ENCODE measurements at regions not wholly inside any gene's neighbourhood (a gene's known extent, or its start where the extent isn't known, plus 50 kb on each side); places are given as distances from the start of the nearest gene placed in this dataset.
"Not testable (repeated sequence)": the region's sequence is repeated elsewhere in the genome, so short reads cannot be mapped to it uniquely, and the experiment has no call there.

- DNase-seq, result no peak
These were observed 626.3 kb upstream of the CCNG1 start for GRCh38 chr5:162811071-162811470.

GRCh38 chr5:162816816-162817215 is 620.6 kb upstream of the CCNG1 start:
- no peak for DNase-seq

- no peak for DNase-seq
These were observed 620.0 kb upstream of the CCNG1 start for GRCh38 chr5:162817364-162817763.

GRCh38 chr5:162821664-162822063 is 615.7 kb upstream of the CCNG1 start:
- peak; percentile 84 for DNase-seq

- peak; percentile 86 for DNase-seq
These were observed 613.0 kb upstream of the CCNG1 start for GRCh38 chr5:162824360-162824759.

- no peak for DNase-seq
These were observed 600.2 kb upstream of the CCNG1 start for GRCh38 chr5:162837155-162837554.

- DNase-seq, result no peak
These were observed 594.7 kb upstream of the CCNG1 start for GRCh38 chr5:162842727-162843126.

GRCh38 chr5:162852134-162852533 is 585.3 kb upstream of the CCNG1 start:
- peak; percentile 9 for DNase-seq

GRCh38 chr5:162858770-162859169 is 578.6 kb upstream of the CCNG1 start:
- DNase-seq, result no peak

- no peak for DNase-seq
These were observed 566.4 kb upstream of the CCNG1 start for GRCh38 chr5:162870966-162871365.

GRCh38 chr5:162882629-162883028 is 554.8 kb upstream of the CCNG1 start:
- DNase-seq, result no peak

GRCh38 chr5:162886717-162887116 is 550.7 kb upstream of the CCNG1 start:
- no peak for DNase-seq

GRCh38 chr5:162888268-162888667 is 549.1 kb upstream of the CCNG1 start:
- DNase-seq, result no peak

GRCh38 chr5:162911873-162912272 is 525.5 kb upstream of the CCNG1 start:
- no peak for DNase-seq

GRCh38 chr5:162916368-162916767 is 521.0 kb upstream of the CCNG1 start:
- no peak for DNase-seq

GRCh38 chr5:162929104-162929503 is 508.3 kb upstream of the CCNG1 start:
- no peak for DNase-seq

- no peak for DNase-seq
These were observed 505.9 kb upstream of the CCNG1 start for GRCh38 chr5:162931501-162931900.

- DNase-seq, result no peak
These were observed 497.4 kb upstream of the CCNG1 start for GRCh38 chr5:162939991-162940390.

- DNase-seq, result no peak
These were observed 488.7 kb upstream of the CCNG1 start for GRCh38 chr5:162948677-162949076.

GRCh38 chr5:162956570-162956969 is 480.8 kb upstream of the CCNG1 start:
- DNase-seq, result no peak

- not testable (repeated sequence) for DNase-seq
These were observed 473.3 kb upstream of the CCNG1 start for GRCh38 chr5:162964144-162964543.

GRCh38 chr5:162990063-162990462 is 447.3 kb upstream of the CCNG1 start:
- no peak for DNase-seq

- no peak for DNase-seq
These were observed 446.4 kb upstream of the CCNG1 start for GRCh38 chr5:162990856-162991497.

- DNase-seq, result no peak
These were observed 441.8 kb upstream of the CCNG1 start for GRCh38 chr5:162995568-162995967.

- no peak for DNase-seq
These were observed 441.3 kb upstream of the CCNG1 start for GRCh38 chr5:162996053-162996452.

GRCh38 chr5:163005949-163006348 is 431.4 kb upstream of the CCNG1 start:
- no peak for DNase-seq

All from MV-4-11 (cell line).